H9 (cell line): ENCODE measurements at regions not wholly inside any gene's neighbourhood (a gene's known extent, or its start where the extent isn't known, plus 50 kb on each side); places are given as distances from the start of the nearest gene placed in this dataset.

Experiments
- DNase-seq: peaks from one replicate; pipeline ENCODE4 v3.0.0-alpha.2; 2017
- H2AFZ ChIP-seq: one replicate; pipeline ENCODE4 v1.6.1; 2013; ENCODE audit warnings: mild to moderate bottlenecking, low read length, control low read depth, moderate library complexity
- H2AK5ac ChIP-seq: 2 replicates; pipeline ENCODE4 v1.6.1; 2013; ENCODE audit warnings: low read length, control low read depth, mixed read lengths; ENCODE audit not compliant: insufficient read length
- H2BK120ac ChIP-seq: one replicate; pipeline ENCODE4 v1.6.1; 2013; ENCODE audit warnings: low read depth, mild to moderate bottlenecking, low read length, control low read depth, inconsistent platforms; ENCODE audit not compliant: poor library complexity, severe bottlenecking
- H2BK12ac ChIP-seq: 2 replicates; pipeline ENCODE4 v1.6.1; 2013; ENCODE audit warnings: low read length, control low read depth, mixed read lengths, low read depth; ENCODE audit not compliant: insufficient read length
- H2BK15ac ChIP-seq: 2 replicates; pipeline ENCODE4 v1.6.1; 2013; ENCODE audit warnings: low read depth, low read length, control low read depth
- H2BK20ac ChIP-seq: one replicate; pipeline ENCODE4 v1.6.1; 2013; ENCODE audit warnings: low read depth, mild to moderate bottlenecking, low read length, control low read depth, inconsistent platforms; ENCODE audit not compliant: poor library complexity, severe bottlenecking
- H2BK5ac ChIP-seq: 2 replicates; pipeline ENCODE4 v1.6.1; 2013; ENCODE audit warnings: low read length, control low read depth, mixed read lengths; ENCODE audit not compliant: insufficient read length
- H3K14ac ChIP-seq: 2 replicates; pipeline ENCODE4 v1.6.1; 2013; ENCODE audit warnings: low read length, control low read depth; ENCODE audit not compliant: insufficient read depth
- H3K18ac ChIP-seq: 2 replicates; pipeline ENCODE4 v1.6.1; 2013; ENCODE audit warnings: low read depth, mild to moderate bottlenecking, mixed read lengths, low read length, control low read depth; ENCODE audit not compliant: insufficient read length
- H3K23ac ChIP-seq: 2 replicates; pipeline ENCODE4 v1.6.1; 2013; ENCODE audit warnings: low read length, control low read depth, mixed read lengths, low read depth; ENCODE audit not compliant: insufficient read length
- H3K23me2 ChIP-seq: 2 replicates; pipeline ENCODE4 v1.6.1; 2013; ENCODE audit warnings: low read depth, mild to moderate bottlenecking, mixed read lengths, low read length, control low read depth; ENCODE audit not compliant: insufficient read length, poor library complexity, severe bottlenecking
- H3K27ac ChIP-seq: 2 replicates; pipeline ENCODE4 v1.5.1; 2013; ENCODE audit warnings: low read length, control low read depth, mixed read lengths, low read depth; ENCODE audit not compliant: insufficient read length
- H3K27me3 ChIP-seq: 2 replicates; pipeline ENCODE4 v1.6.1; 2013; ENCODE audit warnings: low read length, control low read depth, inconsistent platforms; ENCODE audit not compliant: insufficient read depth
- H3K4ac ChIP-seq: 2 replicates; pipeline ENCODE4 v1.6.1; 2013; ENCODE audit warnings: low read depth, mild to moderate bottlenecking, control low read depth, inconsistent platforms, low read length, moderate library complexity
- H3K4me1 ChIP-seq: 2 replicates; pipeline ENCODE4 v1.6.1; 2013; ENCODE audit warnings: low read length, control low read depth, inconsistent platforms; ENCODE audit not compliant: insufficient read depth
- H3K4me2 ChIP-seq: 2 replicates; pipeline ENCODE4 v1.6.1; 2013; ENCODE audit warnings: low read length, control low read depth, mixed read lengths; ENCODE audit not compliant: insufficient read length, insufficient read depth
- H3K56ac ChIP-seq: 2 replicates; pipeline ENCODE4 v1.6.1; 2013; ENCODE audit warnings: low read depth, mild to moderate bottlenecking, mixed read lengths, low read length, control low read depth; ENCODE audit not compliant: insufficient read length
- H3K79me1 ChIP-seq: 2 replicates; pipeline ENCODE4 v1.6.1; 2013; ENCODE audit warnings: low read depth, mild to moderate bottlenecking, moderate library complexity, low read length, control low read depth, inconsistent platforms; ENCODE audit not compliant: insufficient read depth, poor library complexity, severe bottlenecking
- H3K79me2 ChIP-seq: 2 replicates; pipeline ENCODE4 v1.6.1; 2013; ENCODE audit warnings: low read length, control low read depth, inconsistent platforms; ENCODE audit not compliant: insufficient read depth
- H3K9ac ChIP-seq: 2 replicates; pipeline ENCODE4 v1.6.1; 2013; ENCODE audit warnings: low read length, control low read depth, mixed read lengths; ENCODE audit not compliant: insufficient read length; ENCODE audit errors: extremely low read depth
- H3K9me3 ChIP-seq: one replicate; pipeline ENCODE4 v1.6.1; 2013; ENCODE audit warnings: low read depth, low read length, inconsistent platforms; ENCODE audit not compliant: control insufficient read depth
- H3T11ph ChIP-seq: one replicate; pipeline ENCODE4 v1.6.1; 2013; ENCODE audit warnings: mild to moderate bottlenecking, low read length, control low read depth, inconsistent platforms
- H4K20me1 ChIP-seq: one replicate; pipeline ENCODE4 v1.6.1; 2013; ENCODE audit not compliant: control insufficient read depth, insufficient read length, insufficient read depth
- H4K5ac ChIP-seq: 2 replicates; pipeline ENCODE4 v1.6.1; 2013; ENCODE audit warnings: low read depth, mild to moderate bottlenecking, mixed read lengths, low read length, control low read depth; ENCODE audit not compliant: insufficient read length
- H4K8ac ChIP-seq: replicated peaks from 2 replicates; pipeline ENCODE4 v1.6.1; 2013; ENCODE audit warnings: low read length, control low read depth, mixed read lengths, low read depth; ENCODE audit not compliant: insufficient read length
- H4K91ac ChIP-seq: 2 replicates; pipeline ENCODE4 v1.6.1; 2013; ENCODE audit warnings: low read depth, mild to moderate bottlenecking, moderate library complexity, mixed read lengths, low read length, control low read depth; ENCODE audit not compliant: insufficient read length
- H3K27ac Mint-ChIP-seq, 3 experiments: 2 replicates in 2 of 3; 3 replicates in 1 of 3; pipeline ENCODE4 v1.8.0; 2020 to 2021; ENCODE audit warnings: mixed read lengths in 3 of 3, mild to moderate bottlenecking in 1 of 3, moderate library complexity in 1 of 3
- H3K27me3 Mint-ChIP-seq: 2 replicates; pipeline ENCODE4 v1.8.0; 2021; ENCODE audit warnings: low read depth, mild to moderate bottlenecking, moderate library complexity, mixed read lengths
- H3K36me3 Mint-ChIP-seq, 3 experiments: 2 replicates in 2 of 3; 3 replicates in 1 of 3; pipeline ENCODE4 v1.8.0; 2020 to 2021; ENCODE audit warnings: low read depth in 3 of 3, mixed read lengths in 3 of 3; ENCODE audit not compliant: insufficient read depth in 1 of 3
- H3K4me1 Mint-ChIP-seq, 2 experiments: 2 replicates each; pipeline ENCODE4 v1.8.0; 2020; ENCODE audit warnings: mixed read lengths in 2 of 2
- H3K4me3 Mint-ChIP-seq, 2 experiments: 2 replicates in 1 of 2; 3 replicates in 1 of 2; pipeline ENCODE4 v1.8.0; 2020 to 2021; ENCODE audit warnings: mild to moderate bottlenecking in 2 of 2, mixed read lengths in 2 of 2, moderate library complexity in 1 of 2
- H3K9me3 Mint-ChIP-seq, 2 experiments: 2 replicates in 1 of 2; 3 replicates in 1 of 2; pipeline ENCODE4 v1.8.0; 2020; ENCODE audit warnings: mild to moderate bottlenecking in 2 of 2, mixed read lengths in 2 of 2, moderate library complexity in 1 of 2
- CTCF ChIP-seq: fragments of 200-600 bp; sonication (generic); conservative IDR thresholded peaks from 3 replicates; pipeline ENCODE4 v1.8.0; 2021; ENCODE audit warnings: antibody characterized with exemption, mild to moderate bottlenecking
- WGBS: extraction: QIAGEN DNeasy Blood & Tissue Kit; methylation state at CpG from one replicate; pipeline ENCODE4 v1.1.7; 2013; ENCODE audit warnings: missing lambda C conversion rate, low lambda C conversion rate, mixed read lengths; ENCODE audit not compliant: insufficient read length; ENCODE audit errors: extremely low coverage; 5-methylcytosine and 5-hydroxymethylcytosine counted together

GRCh38 chr10:113463777-113464176, 89.1 kb upstream of the HABP2 start:
- TF ChIP-seq CTCF, result no peak
- Histone ChIP-seq H3K79me2 (no peaks in the 10 kb centered on the region), H2BK5ac (no peak overlapping the region), H4K20me1 (no peaks in the 10 kb centered on the region), H3K79me1 (no peaks in the 10 kb centered on the region), H4K5ac (no peak overlapping the region), H2BK12ac (no peak overlapping the region), H3K27ac (no peak overlapping the region), H4K91ac (no peak overlapping the region), H4K8ac (no peak overlapping the region), H2BK15ac (no peak overlapping the region), H2BK20ac (no peak overlapping the region), H2BK120ac (no peak overlapping the region), H3K18ac (no peak overlapping the region), H3K56ac (no peak overlapping the region), H2AK5ac (no peak overlapping the region), H3K4me1 (no peaks in the 10 kb centered on the region), H3K9me3 (no peaks in the 10 kb centered on the region), H3K14ac (no peak overlapping the region), H3K27me3 (no peaks in the 10 kb centered on the region), H3K23me2 (no peaks in the 10 kb centered on the region), H3K23ac (no peak overlapping the region), H3K4ac (no peak overlapping the region), H3K9ac (no peak overlapping the region), H3K4me2 (no peak overlapping the region), H2AFZ (no peak overlapping the region), H3T11ph (no peak overlapping the region)
- Mint-ChIP-seq H3K36me3 (no peaks in the 10 kb centered on the region), H3K9me3 (no peaks in the 10 kb centered on the region), H3K4me1 (peaks cover 5 to 15% of the 10 kb centered on the region in 2 experiments), H3K27me3 (peaks cover 17% of the 10 kb centered on the region), H3K4me3 (no peak overlapping the region), H3K27ac (no peak overlapping the region)
- DNase-seq, result no peak
- WGBS, result no CpG with 5 or more reads among the region's 3 CpGs
